ENCODE measurements at regions not wholly inside any gene's neighbourhood (a gene's known extent, or its start where the extent isn't known, plus 50 kb on each side); places are given as distances from the start of the nearest gene placed in this dataset.
A peak's percentile ranks its signal among the peaks of the same experiment; 100 is the strongest.

- TF ChIP-seq CTCFL (IDR thresholded peaks at IDR 0.05; ENCODE audit: borderline replicate concordance, insufficient read depth, low read depth, low read length, poor library complexity, severe bottlenecking) (no peak), SRSF3 (IDR thresholded peaks at IDR 0.05; ENCODE audit: insufficient read depth, low read length) (no peak), ATF6 (CRISPR knock-in tag; IDR thresholded peaks at IDR 0.05) (no peak), ZNF655 (CRISPR knock-in tag; IDR thresholded peaks at IDR 0.05) (no peak), ZNF3 (CRISPR knock-in tag; IDR thresholded peaks at IDR 0.05) (no peak), CREBBP (IDR thresholded peaks at IDR 0.05; ENCODE audit: low read depth, low read length) (no peak), ZNF785 (CRISPR knock-in tag; IDR thresholded peaks at IDR 0.05) (no peak), EP400 (IDR thresholded peaks at IDR 0.05) (peak; percentile 26), HMG20B (CRISPR knock-in tag; IDR thresholded peaks at IDR 0.05) (no peak), NFYB (IDR thresholded peaks at IDR 0.05; ENCODE audit: extremely low read depth, insufficient read length) (no peak), TRIM24 (IDR thresholded peaks at IDR 0.05) (peak; percentile 99 to 100), MLLT1 (IDR thresholded peaks at IDR 0.05) (peak in 1 of 2 experiments; percentile 62; a peak in 1 of 4 replicates), STAT5B (CRISPR knock-in tag; IDR thresholded peaks at IDR 0.05) (no peak), KDM5B (IDR thresholded peaks at IDR 0.05; ENCODE audit: insufficient replicate concordance, low read depth, low read length) (no peak), ZNF695 (CRISPR knock-in tag; IDR thresholded peaks at IDR 0.05) (no peak), RUNX1 (IDR thresholded peaks at IDR 0.05; ENCODE audit: low read depth) (peak; percentile 74), HSF4 (CRISPR knock-in tag; IDR thresholded peaks at IDR 0.05; ENCODE audit: borderline replicate concordance) (no peak), NFIC (IDR thresholded peaks at IDR 0.05) (peak; percentile 97), ZNF583 (CRISPR knock-in tag; IDR thresholded peaks at IDR 0.05) (peak; percentile 80; the same call in 1 of the 2 replicates), USF1 (CRISPR knock-in tag; IDR thresholded peaks at IDR 0.05) (no peak), CSDE1 (IDR thresholded peaks at IDR 0.05) (no peak)
Observed at GRCh38 chr10:29009464-29009863, 279.4 kb upstream of the LYZL1 start (continued).
